Adrenal gland (tissue), 9 donors: ENCODE measurements at regions not wholly inside any gene's neighbourhood (a gene's known extent, or its start where the extent isn't known, plus 50 kb on each side); places are given as distances from the start of the nearest gene placed in this dataset.

Experiments used
- DNase-seq, 7 donors: peaks; one replicate each; pipeline ENCODE4 v3.0.0-alpha.2; 2019 to 2020
- H3K27ac ChIP-seq, 5 donors: fragments of 200-600 bp; sonication (generic) in 4 of 5; 1 replicate in 3 of 5; 2 replicates in 2 of 5; pipeline versions ENCODE4 v1.5.1 to v1.8.0; 2016 to 2020; ENCODE audit warnings: mild to moderate bottlenecking in 1 of 5
- H3K27me3 ChIP-seq: fragments of 200-600 bp; 2 replicates; pipeline ENCODE4 v1.8.0; 2021
- H3K36me3 ChIP-seq, 2 donors: fragments of 200-600 bp; replicated peaks in 1 of 2; 1 replicate in 1 of 2; 2 replicates in 1 of 2; pipeline versions ENCODE4 v1.5.1 to v1.8.0; 2018 to 2022
- H3K4me1 ChIP-seq, 2 donors: fragments of 200-600 bp; replicated peaks in 1 of 2; 1 replicate in 1 of 2; 2 replicates in 1 of 2; pipeline versions ENCODE4 v1.5.1 to v1.8.0; 2018 to 2021
- H3K4me3 ChIP-seq, 4 donors: fragments of 200-600 bp; sonication (generic) in 3 of 4; one replicate each; pipeline ENCODE4 v1.5.1; 2016 to 2018
- H3K9me3 ChIP-seq, 3 donors: fragments of 200-600 bp; sonication (generic) in 1 of 3; replicated peaks in 1 of 3; 1 replicate in 2 of 3; 2 replicates in 1 of 3; pipeline versions ENCODE4 v1.5.1 to v1.8.0; 2016 to 2021
- CTCF ChIP-seq, 6 experiments: fragments of 450-650 bp in 4 of 6; fragments of 200-600 bp in 2 of 6; sonication (generic) in 1 of 6; IDR thresholded peaks; 1 replicate in 5 of 6; 2 replicates in 1 of 6; pipeline versions ENCODE4 v1.5.1 to v1.8.0; 2016 to 2021; ENCODE audit warnings: antibody characterized with exemption in 6 of 6, mild to moderate bottlenecking in 2 of 6, moderate library complexity in 1 of 6
- POLR2A ChIP-seq, 2 donors: fragments of 450-650 bp; IDR thresholded peaks; one replicate each; pipeline ENCODE4 v1.6.1; 2017; ENCODE audit warnings: antibody characterized with exemption in 2 of 2, mild to moderate bottlenecking in 2 of 2, moderate library complexity in 1 of 2
- WGBS, 4 donors: extraction: QIAGEN DNeasy Blood & Tissue Kit in 2 of 4; methylation state at CpG; one replicate each; pipeline versions ENCODE4 v1.1.5 to v1.1.7; 2013 to 2017; 5-methylcytosine and 5-hydroxymethylcytosine counted together
- intact Hi-C, 2 donors: fragments of 100-400 bp; cut with DNase I; formaldehyde crosslinking; loops; one replicate each; pipeline versions ENCODE4 v1.14.1 to v1.15.0; 2022 to 2023
- donor health status: healthy with polysubstance abuse.
- donor health status: Bipolar disorder and iron deficiency.
- donor health status: DM: yes; HTN: yes; CAD: no.
- donor health status: DM: no; HTN: no; CAD: no.
- donor health status: DM: no; HTN: no; CAD: no.

GRCh38 chrX:121851033-121851432, 803.6 kb downstream of the GLUD2 start:
- intact Hi-C loops = no loop called here
- 53 to 73% (median 61%) methylated on average over 2 of the region's 2 CpGs for WGBS, 4 donors
- H3K4me1 ChIP-seq = no peaks in the 10 kb centered on the region
- no peak for TF ChIP-seq POLR2A (IDR thresholded peaks at IDR 0.05)
- TF ChIP-seq CTCF (IDR thresholded peaks at IDR 0.05) = no peak
- no peaks in the 10 kb centered on the region for H3K9me3 ChIP-seq
- DNase-seq = no peak
- no peaks in the 10 kb centered on the region for H3K27me3 ChIP-seq
- H3K27ac ChIP-seq = no peak overlapping the region
- H3K4me3 ChIP-seq = no peak overlapping the region
- no peaks in the 10 kb centered on the region for H3K36me3 ChIP-seq

- Histone ChIP-seq H3K27ac (no peak overlapping the region), H3K4me3 (no peak overlapping the region), H3K27me3 (no peaks in the 10 kb centered on the region), H3K36me3 (no peaks in the 10 kb centered on the region), H3K4me1 (no peaks in the 10 kb centered on the region), H3K9me3 (no peaks in the 10 kb centered on the region)
- no peak for TF ChIP-seq CTCF (IDR thresholded peaks at IDR 0.05)
- TF ChIP-seq POLR2A (IDR thresholded peaks at IDR 0.05) = no peak
- intact Hi-C loops = no loop called here
- 83 to 91% (median 84%) methylated on average over 20 to 27 of the region's 27 CpGs; no CpG with 5 or more reads in 1 of the 4 donors for WGBS, 4 donors
- no peak for DNase-seq
Measured at GRCh38 chrX:121853762-121854613, 806.6 kb downstream of the GLUD2 start.

GRCh38 chrX:121854614-121854911, 807.2 kb downstream of the GLUD2 start:
- 75 to 87% (median 77%) methylated on average over 1 to 5 of the region's 5 CpGs for WGBS, 4 donors
- no peak for DNase-seq
- Histone ChIP-seq H3K27me3 (no peaks in the 10 kb centered on the region), H3K4me1 (no peaks in the 10 kb centered on the region), H3K9me3 (no peaks in the 10 kb centered on the region), H3K36me3 (no peaks in the 10 kb centered on the region), H3K4me3 (no peak overlapping the region), H3K27ac (no peak overlapping the region)
- TF ChIP-seq CTCF (IDR thresholded peaks at IDR 0.05) = no peak
- TF ChIP-seq POLR2A (IDR thresholded peaks at IDR 0.05) = no peak
- intact Hi-C loops = no loop called here

GRCh38 chrX:121858867-121859647, 811.6 kb downstream of the GLUD2 start:
- WGBS, 4 donors = 50 to 86% (median 79%) methylated on average over 2 to 8 of the region's 8 CpGs
- Histone ChIP-seq H3K9me3 (no peaks in the 10 kb centered on the region), H3K27ac (no peak overlapping the region), H3K27me3 (no peaks in the 10 kb centered on the region), H3K4me1 (no peaks in the 10 kb centered on the region), H3K4me3 (no peak overlapping the region), H3K36me3 (no peaks in the 10 kb centered on the region)
- DNase-seq = no peak
- TF ChIP-seq CTCF (IDR thresholded peaks at IDR 0.05) = no peak
- no peak for TF ChIP-seq POLR2A (IDR thresholded peaks at IDR 0.05)
- intact Hi-C loops = no loop called here
